IPS-NIHi7 (cell line): ENCODE measurements at regions not wholly inside any gene's neighbourhood (a gene's known extent, or its start where the extent isn't known, plus 50 kb on each side); places are given as distances from the start of the nearest gene placed in this dataset.
"Not testable (repeated sequence)": the region's sequence is repeated elsewhere in the genome, so short reads cannot be mapped to it uniquely, and the experiment has no call there.

Experiments
- DNase-seq: peaks from one replicate; pipeline ENCODE4 v3.0.0; 2012; ENCODE audit warnings: mixed read lengths; ENCODE audit errors: extremely low spot score

DNA sequence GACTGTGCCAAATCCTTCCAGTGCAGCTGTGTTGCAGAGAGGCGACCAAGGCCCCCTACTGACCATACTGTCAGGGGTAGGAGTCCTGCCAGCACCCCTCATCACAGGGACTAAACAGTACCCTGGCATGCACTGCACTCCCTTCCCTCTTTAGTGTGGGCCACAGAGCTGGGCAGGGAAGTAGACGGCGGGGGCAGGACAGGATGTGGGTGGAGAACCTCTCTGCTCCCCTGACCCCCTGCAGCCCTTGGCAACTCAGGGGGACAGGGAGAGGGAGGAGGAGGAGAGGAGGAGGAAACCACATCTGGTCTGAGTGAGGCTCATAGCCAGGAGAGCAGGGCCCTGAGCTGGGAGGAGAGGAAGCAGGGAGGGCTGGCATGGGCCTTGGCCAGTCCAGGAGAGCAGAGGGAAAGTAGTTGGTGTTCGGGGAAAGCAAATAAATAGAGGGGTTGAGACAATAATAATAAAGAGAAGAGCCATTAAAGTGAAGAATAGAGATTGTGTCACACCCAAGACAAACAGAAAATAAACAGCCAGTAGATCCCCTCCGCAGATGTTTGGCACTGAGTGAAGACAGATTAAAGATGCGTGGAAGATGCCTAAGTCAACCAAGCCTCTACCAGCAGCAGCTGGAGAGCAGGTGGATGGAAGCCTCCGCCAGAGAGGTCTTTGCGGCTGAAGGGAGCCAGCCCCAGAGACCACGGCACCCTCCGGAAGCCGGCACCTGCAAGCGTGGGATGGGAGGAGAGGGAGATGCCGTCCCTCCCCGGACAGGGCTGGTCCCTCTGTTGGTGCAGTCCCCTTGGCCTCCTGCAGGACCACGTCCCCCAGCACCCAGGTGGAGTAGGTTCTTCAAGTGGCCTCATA lies 61.5 kb downstream of the RPUSD4 start:
- no peak for DNase-seq

DNA sequence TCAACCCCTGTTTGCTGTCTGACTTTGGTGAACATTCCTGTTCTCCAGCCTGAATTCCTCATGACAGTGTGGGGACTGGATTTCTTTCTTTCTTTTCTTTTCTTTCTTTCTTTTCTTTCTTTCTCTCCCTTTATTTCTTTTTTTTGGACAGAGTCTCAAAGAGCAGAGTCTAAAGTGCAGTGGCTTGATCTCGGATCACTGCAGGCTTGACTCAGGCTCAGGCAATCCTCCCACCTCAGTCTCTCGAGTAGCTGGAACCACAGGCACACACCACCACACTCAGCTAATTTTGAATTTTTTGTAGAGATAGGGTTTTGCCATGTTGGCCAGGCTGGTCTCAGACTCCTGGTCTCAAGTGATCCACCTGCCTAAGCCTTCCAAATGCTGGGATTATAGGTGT lies 63.1 kb downstream of the RPUSD4 start:
- DNase-seq = no peak

GRCh38 chr11:126147208-126148111 lies 64.0 kb downstream of the RPUSD4 start:
- no peak for DNase-seq

DNA sequence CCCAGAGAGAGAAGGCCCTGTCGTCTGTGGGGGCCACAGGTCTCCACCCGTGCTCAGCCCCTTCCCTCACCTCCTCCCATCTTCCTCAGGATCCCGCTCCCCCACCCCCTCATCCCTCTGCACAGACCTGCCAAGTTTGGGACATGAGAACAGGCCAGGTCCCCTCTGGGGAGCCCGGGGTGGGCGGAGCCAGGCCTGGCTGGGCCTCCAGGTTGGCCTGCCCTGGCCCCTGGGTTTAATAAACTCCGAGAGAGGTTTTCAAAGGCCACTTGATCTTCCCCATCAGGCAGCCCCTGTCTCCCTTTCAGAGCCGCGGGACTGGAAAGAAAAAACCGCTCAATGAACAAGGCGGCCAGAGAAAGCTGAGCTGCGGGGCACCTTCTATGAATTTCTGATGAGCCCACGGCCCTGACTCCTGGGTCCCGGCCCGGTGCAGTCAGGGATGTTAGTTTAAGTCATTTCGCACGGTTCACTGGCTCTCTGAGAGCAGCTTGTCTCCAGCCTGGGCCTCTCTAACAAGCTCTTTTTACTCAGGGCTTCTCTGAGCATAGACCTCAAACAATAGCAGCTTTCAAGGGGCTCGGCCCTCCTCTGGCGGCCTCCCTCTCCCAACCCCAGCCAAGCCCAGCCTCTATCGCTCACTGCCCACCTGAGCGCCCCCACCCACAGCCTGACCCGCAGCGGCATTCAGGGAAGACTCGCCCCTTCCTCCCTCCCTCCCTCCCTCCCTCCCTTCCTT lies 64.8 kb downstream of the RPUSD4 start:
- DNase-seq = peak; percentile 73

DNA sequence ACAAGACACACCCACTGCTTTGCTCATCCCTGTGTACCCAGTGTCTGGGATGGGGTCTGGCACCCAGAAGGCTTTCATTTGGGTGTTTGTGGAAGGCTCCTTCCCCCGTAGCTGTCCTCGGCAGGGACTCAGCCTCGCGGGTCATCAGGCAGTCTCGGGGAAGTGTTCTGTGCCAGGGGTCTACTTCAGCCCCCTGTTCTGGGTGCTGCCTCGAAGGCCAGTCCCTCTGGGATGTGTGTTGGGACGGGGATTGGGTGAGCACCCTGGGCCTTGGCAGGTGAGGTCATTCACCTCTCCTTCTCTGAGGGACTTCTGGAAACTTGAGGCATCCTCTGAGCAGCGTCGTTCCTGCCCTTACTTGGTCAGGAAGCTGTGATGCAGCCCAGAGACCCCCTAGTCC lies 65.5 kb downstream of the RPUSD4 start:
- DNase-seq = no peak

DNA sequence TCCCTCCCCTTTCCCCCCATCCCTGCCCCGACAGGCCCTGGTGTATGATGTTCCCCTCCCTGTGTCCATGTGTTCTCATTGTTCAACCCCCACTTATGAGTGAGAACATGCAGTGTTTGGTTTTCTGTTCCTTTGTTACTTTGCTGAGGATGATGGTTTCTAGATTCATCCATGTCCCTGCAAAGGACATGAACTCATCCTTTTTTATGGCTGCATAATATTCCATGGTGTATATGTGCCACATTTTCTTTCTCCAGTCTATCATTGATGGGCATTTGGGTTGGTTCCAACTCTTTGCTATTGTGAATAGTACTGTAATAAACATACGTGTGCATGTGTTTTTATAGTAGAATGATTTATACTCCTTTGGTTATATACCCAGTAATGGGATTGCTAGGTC lies 68.0 kb downstream of the RPUSD4 start:
- not testable (repeated sequence) for DNase-seq

DNA sequence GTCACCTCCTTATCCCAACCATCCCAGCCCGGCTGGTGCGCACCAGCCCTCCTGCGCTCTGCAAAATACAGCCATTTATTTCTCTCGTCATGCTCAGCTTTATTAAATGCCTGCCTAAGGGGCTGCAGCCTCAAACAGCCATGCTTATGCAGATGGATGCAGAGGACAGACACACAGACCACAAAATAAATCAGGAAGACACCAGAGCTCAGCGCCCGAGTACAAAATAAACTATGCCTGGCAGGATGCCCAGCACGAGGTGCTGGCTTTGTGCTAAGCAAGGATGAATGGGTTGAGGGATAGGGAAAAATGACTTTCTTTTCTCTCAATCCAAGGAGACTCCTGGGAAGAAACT lies 70.5 kb downstream of the RPUSD4 start:
- DNase-seq = no peak

DNA sequence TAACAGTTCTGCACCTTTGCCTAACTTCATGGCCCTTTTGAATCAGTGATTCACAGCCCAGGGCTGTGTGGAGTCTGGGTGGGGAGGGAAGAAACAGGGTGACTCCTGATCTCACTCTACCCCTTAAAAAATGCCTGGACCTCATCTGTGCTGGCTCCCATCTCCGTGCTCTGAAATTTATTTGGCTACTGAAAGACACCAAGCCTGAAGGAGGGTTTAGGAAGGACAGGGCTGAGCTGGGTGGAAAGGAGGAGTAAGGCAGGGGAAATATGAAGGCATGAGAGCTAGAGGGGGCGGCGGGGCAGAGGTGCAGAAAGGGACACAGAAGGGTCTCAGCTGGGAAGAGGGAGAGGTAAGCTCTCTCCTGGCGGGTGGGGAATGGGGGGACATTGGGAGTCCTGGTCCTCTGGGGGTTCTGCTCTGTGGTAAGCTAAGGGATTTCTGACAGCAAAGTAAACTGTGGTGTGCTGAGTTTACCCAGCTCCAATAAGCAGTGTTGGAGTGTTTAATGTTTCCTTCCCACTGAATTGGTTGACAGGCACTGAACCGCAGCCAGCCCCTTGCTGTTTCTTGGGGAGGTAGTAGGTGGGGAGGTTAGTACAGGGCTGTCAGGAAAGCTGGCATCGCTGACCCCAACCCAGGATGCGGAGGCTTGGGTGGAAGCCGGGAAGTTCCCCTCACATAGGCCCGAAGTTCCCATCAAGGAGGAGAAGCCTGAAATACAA lies 71.1 kb downstream of the RPUSD4 start:
- DNase-seq = no peak

DNA sequence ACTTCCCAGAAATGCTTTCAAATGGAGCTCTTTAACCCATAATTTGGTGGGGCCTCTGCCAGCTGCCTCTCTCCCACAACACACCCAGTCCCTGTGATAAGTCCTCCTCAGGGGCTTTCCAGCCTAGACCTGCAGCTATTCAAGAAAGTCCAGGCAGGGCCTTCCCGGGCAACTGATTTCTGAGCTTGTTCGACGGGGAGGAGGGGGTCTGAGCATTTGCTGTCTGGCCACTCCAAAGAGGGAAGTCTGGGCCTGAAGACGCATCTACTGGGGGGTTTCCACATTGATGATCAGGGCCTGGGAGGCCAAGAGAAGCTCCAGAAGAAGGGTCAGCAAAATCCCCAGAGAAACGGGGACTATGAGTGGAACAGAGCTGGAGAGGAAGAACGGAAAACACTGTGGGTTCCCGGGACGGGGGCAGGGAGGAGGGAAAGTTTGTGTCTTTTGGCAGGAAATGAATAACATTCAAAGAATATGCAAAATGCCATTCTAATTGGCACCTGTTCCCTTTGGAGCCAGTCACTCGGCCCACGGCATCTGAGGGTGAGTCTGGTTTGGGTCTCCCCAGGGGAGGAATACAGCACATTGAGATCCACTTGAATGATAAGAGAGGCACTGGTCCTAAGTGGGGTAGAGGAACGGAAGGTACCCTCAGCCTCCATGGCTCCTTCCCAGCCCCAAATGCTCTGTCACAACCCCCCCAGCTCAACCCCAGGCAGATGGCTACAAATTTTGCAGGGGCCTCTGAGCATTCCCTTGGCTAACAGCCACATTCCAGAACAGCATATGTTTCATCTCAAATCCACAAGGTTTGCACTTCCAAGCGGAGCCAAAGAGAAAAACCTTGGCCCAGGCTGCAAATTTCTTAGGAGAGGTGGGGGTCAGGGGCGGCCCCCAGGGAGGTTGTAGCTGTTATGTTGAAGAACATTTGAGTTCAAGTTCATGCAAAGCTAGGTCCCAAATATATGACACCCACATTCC lies 72.0 kb downstream of the RPUSD4 start:
- DNase-seq = no peak

DNA sequence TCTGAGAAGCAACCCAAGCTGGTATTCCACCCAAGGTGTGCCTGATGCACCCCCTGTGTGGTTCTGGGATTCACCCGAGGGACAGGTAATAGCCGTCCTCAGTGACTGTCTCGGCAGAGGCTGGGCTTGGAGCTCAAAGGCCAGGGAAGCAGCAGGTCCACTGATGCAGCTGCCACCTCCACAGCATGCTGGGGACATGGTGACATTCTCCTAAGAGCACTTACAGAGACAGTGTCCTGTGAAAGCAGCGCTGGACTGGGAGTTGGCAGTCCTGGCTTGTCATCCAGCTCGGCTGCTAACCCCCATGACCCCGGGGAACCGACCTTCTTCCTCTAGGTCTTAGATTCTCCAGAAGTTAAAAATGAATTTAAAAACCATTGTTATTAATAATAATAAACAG lies 72.8 kb downstream of the RPUSD4 start:
- DNase-seq = no peak

DNA sequence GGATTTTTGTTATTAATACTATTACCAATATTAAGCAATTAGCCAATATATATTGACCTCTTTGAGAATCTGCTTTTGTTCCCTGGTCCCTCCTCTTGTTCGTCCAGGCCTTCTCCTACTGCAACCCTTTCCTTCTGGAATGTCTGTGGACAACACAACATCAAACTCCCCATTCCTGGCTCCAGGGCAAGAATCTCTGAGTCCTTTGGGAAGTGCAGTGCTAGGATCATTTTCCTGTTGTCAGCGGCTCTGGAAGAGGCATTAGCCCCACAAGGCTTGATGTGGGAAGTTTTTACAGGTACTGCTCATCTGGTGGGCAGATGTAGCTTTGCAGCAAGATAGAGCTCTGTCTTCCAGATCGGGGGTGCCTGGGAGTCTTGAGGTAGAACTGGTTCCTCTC lies 74.3 kb downstream of the RPUSD4 start:
- DNase-seq = no peak

DNA sequence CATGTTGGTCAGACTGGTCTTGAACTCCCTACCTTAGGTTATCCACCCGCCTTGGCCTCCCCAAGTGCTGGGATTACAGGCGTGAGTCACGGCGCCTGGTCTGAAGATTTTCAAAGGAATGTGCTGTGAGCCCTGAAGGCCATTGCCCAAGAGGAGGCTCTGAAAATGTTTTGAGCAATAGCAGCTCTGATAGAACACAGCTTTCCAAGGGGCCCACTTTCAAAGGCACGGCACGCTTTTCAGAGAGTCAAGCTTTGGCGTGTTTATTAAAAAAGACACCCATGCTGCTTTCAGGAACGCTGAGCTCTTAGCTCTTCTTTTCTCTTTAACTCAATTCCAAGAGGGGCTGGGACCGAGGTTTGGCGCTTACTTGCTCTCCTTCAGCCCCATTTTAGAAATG lies 73.8 kb upstream of the CDON start:
- no peak for DNase-seq

DNA sequence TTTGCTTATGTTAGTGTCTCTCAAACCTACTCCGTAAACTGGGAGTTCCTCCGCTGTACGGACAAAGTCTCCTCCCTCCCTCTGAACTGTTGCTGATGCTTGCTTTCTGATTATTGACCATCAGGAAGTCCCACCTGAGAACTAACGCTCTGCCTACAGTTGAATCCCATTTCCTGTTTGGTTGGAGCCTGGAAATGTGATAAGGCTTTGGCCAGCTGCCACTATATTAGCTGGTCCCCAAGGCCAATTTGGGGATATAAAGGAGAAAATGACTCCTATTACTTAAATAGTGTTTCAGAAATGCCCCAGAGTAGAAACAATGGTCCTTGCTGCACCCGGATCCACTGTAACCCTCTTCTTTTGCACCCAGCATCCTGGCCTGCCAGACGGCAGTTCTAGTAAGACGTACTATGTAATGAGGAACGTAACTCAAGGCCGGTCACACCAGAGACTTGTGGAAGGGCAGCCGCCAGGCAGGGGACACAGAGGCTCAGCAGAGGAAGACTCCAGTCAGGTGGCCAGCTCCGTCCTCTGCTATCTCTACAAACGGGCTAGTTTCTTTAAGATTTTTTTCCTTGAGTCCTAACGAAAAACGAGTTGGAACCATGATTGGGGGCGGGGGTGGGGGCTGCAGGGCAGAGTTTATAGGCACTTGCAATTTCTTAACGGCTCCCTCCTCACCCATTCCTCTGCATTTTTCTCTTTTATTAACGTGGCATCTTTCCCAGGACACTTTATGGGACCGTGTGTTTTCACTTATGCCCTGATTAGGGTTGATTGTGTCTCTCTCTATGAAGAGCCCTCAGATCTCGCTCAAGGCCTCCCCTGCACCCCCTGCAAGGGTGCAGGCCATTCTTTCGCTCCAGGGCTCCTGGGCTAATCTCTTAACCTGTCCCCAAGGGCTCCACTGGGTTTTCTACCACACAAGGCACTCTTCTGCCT lies 72.8 kb upstream of the CDON start:
- DNase-seq = no peak

DNA sequence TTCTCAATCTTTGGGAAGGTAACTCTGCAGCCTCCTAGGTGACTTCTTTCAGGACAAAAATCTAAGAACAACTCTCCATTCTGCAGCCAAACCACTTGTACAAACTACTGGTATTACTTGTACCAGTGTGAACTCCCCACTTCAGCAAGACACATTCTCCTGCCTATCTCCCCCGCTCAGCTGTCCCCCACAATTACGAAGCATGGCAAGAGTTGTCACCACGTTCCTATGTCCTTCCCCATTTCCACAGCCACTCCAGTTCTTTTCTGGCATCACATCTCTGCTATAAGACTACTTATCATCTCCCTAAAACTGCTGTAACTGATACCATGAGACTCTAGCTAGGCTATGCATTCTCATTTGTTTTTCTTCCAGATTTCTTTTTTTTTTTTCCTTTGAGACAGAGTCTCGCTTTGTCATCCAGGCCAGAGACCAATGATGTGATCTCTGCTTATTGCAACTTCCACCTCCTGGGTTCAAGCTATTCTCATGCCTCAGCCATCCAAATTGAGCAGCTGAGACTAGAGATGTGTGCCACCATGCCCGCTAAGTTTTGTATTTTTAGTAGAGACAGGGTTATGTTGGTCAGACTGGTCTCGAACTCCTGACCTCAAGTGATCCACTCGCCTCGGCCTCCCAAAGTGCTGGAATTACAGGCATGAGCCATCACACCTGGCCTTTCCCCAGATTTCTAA lies 71.9 kb upstream of the CDON start:
- DNase-seq = no peak

GRCh38 chr11:126133901-126134300 lies 71.2 kb upstream of the CDON start:
- DNase-seq = no peak

DNA sequence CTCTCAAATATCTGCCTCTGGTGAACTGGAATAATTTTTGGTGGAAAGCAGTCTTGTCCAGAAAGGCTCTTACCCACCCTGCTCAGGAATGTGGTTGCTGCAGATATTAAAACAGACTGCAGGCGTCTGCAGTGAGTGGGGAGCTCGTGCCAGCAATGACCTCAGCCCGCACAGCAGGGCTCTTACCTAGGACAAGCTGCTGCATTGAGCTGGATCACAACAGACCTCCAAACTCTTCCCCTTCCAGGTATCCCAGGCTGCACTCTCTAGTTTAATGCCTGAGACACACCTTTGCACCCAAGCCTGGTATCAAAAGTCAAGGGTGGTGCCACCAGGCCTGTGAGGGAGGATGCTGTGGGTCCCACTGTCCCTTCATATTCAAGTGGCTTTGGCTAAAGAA lies 69.7 kb upstream of the CDON start:
- DNase-seq = no peak

- not testable (repeated sequence) for DNase-seq
Observed at GRCh38 chr11:126130781-126131180, 68.1 kb upstream of the CDON start.
